Ureter (tissue), 1 donor: ENCODE measurements at regions not wholly inside any gene's neighbourhood (a gene's known extent, or its start where the extent isn't known, plus 50 kb on each side); places are given as distances from the start of the nearest gene placed in this dataset.
"Not testable (repeated sequence)": the region's sequence is repeated elsewhere in the genome, so short reads cannot be mapped to it uniquely, and the experiment has no call there.

Experiments used
- DNase-seq: peaks from one replicate; pipeline ENCODE4 v3.0.0-alpha.2; 2020; ENCODE audit warnings: low spot score
- donor health status: DM: yes; HTN: yes; CAD: no.

- DNase-seq, result no peak
Measured at GRCh38 chr3:107942244-107942643, 148.6 kb downstream of the CD47 start.

GRCh38 chr3:107939691-107940442 is 151.0 kb downstream of the CD47 start:
- DNase-seq, result no peak

- DNase-seq, result no peak
Measured at GRCh38 chr3:107938143-107938542, 152.7 kb downstream of the CD47 start.

GRCh38 chr3:107934808-107935207 is 156.0 kb downstream of the CD47 start:
- no peak for DNase-seq

- no peak for DNase-seq
Measured at GRCh38 chr3:107933450-107933849, 157.4 kb downstream of the CD47 start.

- no peak for DNase-seq
Measured at GRCh38 chr3:107931326-107931725, 159.5 kb downstream of the CD47 start.

- DNase-seq, result no peak
Measured at GRCh38 chr3:107929088-107929487, 161.7 kb downstream of the CD47 start.

DNA sequence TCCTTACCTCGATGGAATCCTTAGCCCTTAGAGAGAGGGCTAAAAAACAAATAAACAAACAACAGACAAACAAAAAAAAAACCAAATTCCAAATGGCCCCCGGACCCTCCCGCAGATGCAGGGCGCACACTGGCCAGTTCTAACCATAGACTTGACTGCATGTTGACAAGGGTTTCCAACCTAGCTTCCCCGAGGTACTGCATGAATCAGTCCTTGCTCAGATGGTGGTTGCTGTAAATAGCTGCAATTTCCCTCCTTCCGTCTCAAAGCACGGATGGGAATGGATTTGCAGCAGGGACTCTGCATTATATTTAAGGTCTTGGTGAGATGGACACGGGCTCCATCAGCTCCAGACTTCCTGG is 162.8 kb downstream of the CD47 start:
- no peak for DNase-seq

DNA sequence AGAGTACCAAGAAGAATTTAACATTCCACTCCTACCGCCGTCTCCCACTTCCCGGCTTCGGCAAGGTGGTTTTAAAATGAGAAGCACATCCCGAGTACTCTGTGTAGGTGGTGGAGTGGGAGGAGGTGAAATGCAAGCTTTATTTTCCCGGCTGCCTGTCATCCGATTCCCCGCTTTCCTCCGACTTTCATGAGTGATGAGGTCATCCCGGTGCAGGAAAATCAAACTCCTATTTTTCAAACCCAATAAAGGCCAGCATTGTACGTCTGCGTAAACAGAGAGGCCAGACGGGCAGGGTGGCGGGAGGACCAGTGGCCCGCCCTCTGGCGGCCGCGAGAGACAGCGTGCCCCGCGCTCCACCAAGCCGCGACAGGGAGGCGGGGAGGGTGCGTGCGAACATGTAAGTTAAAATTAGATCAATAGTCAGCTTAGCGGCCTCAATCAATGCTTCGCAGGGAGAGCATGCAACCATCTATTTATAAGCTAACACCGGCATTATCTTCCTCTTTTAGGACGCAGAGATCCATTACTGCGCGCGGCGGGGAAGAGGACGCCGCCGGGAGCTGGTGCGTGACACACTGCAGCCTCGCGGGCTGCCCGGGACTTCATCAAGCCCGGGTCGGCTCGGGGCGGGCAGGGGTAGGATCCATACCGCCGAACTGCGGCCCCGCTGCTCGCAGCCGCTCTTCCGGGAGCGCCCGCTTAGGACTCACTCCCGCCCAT is 163.3 kb downstream of the CD47 start:
- DNase-seq, result peak; percentile 70

- DNase-seq, result no peak
Measured at GRCh38 chr3:107925851-107926250, 165.0 kb downstream of the CD47 start.

- no peak for DNase-seq
Measured at GRCh38 chr3:107921038-107921437, 169.8 kb downstream of the CD47 start.

DNA sequence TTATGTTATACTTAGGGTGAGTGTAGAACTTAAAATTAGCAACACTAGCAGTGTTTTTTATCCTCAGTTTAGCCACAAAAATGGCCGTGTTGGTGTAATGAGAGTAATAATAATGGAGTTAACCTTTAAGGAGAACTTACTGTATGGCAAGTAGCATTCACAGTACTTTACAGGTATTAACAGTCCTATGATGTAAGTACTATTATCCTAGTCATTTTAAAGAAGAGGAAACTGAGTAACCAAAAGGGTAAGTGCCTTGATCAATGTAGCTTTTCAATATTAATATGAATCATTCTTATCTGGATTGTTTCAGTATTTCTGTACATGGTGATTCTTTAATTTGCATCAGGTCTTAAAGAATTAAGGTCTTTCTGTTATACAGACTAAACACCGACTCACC is 170.3 kb downstream of the CD47 start:
- no peak for DNase-seq

DNA sequence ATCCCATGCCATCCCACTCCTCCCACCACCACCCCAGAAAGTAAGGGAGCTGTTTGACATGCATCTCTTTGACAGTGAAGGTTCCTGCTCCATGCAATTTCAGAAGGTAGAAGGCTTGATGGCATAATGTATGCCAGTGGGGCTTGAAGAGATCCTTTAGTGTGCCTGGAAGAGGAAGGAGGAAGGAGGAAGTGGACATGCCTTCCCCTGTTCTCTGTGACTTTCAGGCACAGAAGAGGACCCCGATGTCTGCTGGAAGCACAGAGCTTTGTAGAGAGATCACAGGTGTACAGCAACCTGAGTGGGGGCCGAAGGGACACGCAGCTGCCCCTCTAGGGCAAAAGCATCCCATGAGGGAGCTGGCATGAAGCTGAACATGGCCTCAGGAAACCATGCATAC is 171.6 kb downstream of the CD47 start:
- DNase-seq, result no peak

GRCh38 chr3:107916171-107916570 is 174.7 kb downstream of the CD47 start:
- no peak for DNase-seq

DNA sequence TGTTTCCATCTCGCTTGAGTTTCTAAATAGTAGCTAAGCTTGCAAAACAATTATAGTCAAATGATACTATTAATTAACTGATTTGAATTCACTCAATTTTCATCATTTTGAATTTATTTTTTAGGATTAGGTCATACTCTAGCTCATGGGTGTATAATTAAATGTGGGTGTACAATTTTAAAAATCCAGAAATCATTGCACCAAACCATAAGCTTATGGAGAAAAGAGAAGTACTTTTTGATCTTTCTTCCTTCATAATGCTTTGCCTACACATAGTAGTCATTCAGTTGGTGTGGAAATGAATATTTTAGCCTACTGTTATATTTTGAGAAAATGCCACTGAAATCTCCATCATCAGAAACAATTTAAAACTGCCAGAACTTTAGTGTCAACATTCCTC is 175.1 kb downstream of the CD47 start:
- no peak for DNase-seq

GRCh38 chr3:107913701-107914100 is 177.1 kb downstream of the CD47 start:
- DNase-seq, result no peak

GRCh38 chr3:107911337-107912000 is 179.4 kb downstream of the CD47 start:
- no peak for DNase-seq

- DNase-seq, result no peak
Measured at GRCh38 chr3:107910713-107911259, 180.0 kb downstream of the CD47 start.

DNA sequence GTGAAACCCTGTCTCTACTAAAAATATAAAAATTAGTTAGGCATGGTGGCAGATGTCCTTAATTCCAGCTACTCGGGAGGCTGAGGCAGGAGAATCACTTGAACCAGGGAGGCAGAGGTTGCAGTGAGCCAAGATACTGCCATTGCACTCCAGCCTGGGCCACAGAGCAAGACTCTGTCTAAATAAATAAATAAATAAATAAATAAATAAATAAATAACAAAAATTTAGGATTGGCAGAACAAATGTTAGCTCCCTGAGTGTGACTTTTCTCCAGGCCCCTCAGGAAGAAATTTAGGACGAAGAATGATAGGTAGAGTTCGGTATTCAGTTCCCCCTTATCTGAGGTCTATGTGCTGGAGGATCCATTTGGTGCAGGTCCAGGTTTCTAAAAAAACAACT is 181.2 kb downstream of the CD47 start:
- DNase-seq, result not testable (repeated sequence)

- DNase-seq, result no peak
Measured at GRCh38 chr3:107907996-107908395, 182.8 kb downstream of the CD47 start.

DNA sequence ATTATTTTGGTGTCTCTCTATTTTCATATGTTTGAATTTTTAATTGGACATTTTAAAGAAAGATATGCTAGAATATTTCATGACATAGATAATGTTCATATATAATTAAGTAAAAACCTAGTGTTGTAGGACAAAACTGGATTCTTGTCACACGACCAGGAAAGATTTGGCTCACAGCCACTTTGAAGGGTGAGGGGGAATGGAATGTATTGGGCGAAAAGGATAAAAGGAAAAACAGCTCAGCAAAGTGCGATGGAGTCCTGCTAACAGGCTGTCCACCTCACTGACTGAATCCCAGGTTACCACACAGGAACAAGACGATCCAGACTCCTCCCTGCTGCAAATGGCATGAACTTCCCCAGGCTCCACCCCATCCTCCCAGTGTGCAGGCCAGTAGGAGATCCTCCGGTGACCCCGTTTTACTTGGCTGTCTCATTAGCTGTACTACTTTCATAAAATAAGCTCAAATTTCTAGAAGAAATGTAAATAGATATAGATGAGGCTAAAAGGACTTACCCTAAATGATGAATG is 186.2 kb downstream of the CD47 start:
- no peak for DNase-seq

DNA sequence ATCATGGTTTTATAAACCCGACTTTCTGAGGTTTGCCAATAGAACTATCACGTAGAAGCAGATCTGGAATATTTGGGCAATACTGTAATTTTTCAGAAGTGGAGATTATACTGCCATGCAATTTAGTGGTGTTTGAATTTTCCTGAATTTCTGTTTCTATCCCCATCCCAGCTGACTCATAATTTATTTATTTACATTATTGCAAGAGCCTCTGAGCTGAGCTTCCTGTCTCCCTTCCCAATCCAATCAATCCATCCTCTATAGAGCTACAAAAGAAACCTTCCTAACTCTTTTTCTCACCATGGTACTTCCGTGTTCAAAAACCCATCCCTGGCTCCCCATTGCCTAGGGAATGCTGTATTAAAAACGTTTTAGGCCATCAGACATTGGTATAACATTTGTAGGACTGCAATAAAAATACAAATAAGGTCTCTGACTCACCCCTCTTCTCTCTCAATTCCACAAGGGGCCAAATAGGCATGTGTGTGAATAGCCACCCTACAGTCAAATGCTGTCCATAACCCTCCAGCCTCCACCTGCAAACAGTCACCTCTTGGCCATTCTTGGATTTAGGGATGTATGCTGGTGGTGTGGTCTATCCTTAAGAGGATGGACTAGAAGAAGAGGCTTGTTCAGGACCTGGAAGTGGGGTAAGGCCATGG is 190.7 kb downstream of the CD47 start:
- DNase-seq, result no peak
